Fibroblast of skin of back (primary cell): ENCODE measurements at regions not wholly inside any gene's neighbourhood (a gene's known extent, or its start where the extent isn't known, plus 50 kb on each side); places are given as distances from the start of the nearest gene placed in this dataset.

ENCODE experiments used
- DNase-seq: peaks from one replicate; pipeline ENCODE4 v3.0.0-alpha.2; 2013

DNA sequence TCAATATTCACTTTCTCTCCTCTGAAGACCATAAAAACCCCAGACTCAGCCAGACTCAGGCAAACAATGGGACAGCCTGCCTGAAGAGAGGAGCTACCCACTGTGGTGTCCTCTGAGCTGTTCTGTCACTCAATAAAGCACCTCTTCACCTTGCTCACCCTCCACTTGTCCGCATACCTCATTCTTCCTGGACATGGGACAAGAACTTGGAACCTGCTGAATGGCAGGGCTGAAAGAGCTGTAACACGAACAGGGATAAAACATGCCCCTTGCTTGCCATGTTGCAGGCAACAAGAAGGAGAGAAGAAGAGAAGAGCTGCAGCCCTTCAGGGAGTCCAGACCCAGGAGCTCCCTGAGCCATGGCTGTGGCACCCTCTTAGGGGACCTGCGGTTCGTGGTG lies 86.8 kb upstream of the SEMA6A start:
- DNase-seq, result no peak

DNA sequence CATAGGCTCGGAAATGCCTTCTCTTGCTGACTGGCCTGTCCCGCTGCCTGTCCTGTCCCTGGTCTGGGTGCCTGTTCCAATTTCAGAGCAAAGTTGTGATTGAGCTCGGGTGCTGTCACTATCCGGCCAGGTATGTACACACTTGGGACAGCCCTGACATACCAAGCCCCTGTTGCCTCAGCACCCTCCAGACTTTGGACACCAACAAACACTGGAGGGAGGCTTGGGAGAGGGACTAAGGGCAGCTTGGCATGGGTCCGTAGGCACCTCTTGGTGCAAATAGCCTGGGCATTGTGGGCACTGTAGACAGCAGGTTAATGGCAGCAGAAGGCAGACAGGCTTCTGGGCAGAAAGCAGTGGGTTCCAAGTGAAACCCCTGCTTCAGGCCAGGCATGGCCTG lies 86.3 kb upstream of the SEMA6A start:
- no peak for DNase-seq

DNA sequence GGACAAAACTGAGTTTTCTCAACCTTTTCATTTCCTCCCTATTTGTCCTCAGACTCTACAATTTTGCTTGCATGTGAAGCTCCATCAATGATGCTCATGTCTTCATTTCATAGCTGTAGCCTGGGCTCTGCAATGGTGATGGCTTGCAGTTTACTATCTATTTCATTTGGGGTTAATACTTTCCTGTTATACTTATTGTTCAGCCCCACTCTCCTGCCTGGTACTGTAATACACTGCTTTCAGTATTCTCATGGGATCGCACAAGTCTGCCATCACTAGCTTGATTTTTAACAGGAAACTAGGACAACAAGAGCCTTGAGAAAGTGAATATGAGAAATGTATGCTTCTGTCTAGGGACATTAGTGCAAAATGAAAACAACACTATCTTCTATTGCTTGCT lies 84.2 kb upstream of the SEMA6A start:
- no peak for DNase-seq

DNA sequence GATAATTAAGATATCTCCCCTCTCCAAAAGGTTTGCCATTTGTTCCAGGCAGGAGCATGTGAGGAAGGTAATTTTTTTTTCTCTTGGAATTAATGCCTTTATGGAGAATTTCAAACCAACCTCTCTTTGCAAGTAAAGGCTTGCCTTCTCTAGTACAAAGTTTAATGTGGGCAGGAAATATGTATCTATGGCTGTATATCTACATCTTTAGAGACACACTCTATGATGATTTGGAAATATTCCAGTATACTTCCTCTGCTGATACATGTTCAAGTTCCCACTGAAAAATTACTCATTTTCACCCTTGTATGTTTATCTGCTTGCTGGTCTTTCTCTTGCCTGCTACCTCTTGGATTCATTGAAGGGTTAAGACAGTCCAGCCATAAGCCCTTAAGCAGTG lies 83.5 kb upstream of the SEMA6A start:
- no peak for DNase-seq

GRCh38 chr5:116655431-116655830 lies 80.8 kb upstream of the SEMA6A start:
- DNase-seq, result no peak

DNA sequence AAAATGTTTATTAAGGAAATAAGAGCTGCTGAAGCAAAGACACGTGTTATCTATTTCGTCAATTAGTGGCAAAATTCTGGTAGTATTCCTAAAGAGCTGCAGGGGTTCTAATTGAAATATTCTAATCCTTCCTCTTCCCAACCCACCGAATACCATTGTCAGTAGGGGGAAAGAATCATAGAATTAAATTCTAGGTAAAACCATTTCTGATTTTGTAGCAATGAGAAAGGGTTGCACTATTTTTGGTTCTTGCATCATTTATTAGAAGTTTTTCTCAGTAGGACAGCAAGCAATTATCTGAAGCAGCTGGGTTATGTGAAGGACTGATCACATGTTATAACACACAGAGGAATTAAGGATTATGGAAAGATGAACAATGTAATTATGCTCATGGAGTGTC lies 80.3 kb upstream of the SEMA6A start:
- DNase-seq, result no peak

GRCh38 chr5:116652903-116653302 lies 78.3 kb upstream of the SEMA6A start:
- no peak for DNase-seq

DNA sequence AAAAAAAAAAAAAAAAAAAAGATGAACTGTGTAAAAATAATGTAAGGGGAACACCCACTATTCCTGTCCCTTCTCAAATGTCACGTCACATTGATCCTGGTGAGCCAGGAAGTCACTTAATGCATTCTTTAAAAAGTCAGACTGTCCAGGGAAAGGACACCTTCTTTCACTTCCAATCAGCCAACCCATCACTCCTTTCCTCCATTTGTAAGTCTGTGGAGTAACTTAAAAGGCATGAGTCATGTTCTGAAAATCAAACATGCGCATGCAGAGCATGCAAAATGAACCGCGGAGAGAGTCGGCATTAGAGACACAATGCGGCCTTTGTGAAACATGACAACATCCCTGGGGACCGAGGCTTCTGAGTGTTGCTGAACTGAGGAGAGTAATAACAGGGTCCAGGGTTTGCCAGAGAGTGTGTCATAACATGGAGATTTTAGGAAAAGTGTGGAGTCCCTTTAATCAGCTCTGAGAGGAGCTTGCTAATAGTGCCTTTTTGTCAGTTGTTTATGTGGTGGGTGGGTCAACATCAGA lies 77.6 kb upstream of the SEMA6A start:
- DNase-seq, result peak; percentile 89

- DNase-seq, result no peak
Measured at GRCh38 chr5:116651653-116652052, 77.0 kb upstream of the SEMA6A start.

DNA sequence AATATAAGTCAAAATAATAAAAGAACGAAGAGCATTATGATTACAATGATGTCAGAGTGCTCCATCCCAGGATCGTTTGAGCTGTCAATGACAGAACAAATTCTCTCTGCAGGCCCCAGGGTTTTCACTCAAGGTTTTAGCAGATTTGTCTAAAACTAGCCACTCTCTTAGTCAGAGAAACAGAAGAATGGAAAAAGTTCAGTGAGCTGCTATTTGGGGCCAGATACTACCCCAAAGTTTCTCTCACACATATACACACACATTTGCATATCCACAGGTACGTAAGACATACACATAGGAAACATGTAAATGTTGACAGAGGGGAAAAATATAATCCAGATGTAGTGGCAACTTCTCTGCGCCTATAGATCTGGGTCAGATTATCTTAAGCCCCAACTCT lies 76.3 kb upstream of the SEMA6A start:
- DNase-seq, result no peak

DNA sequence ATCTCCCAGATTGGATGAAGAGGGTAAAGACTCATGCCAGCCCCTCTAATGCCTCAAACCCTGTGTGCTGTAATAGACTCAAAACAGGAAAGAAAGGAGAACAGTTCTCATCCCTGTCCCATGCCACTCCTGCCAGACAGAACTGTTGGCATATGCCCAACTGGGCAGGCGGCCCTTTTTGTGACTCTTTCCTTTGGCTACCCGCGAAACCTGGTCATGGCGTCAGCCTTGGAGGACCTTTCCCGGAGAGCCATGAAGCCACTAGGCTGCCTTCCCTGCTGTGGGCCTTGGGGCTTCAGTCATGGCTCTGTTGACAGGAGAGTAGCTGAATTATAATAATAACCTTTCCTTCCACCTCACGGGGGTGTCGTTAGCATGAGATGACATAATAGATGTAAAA lies 75.9 kb upstream of the SEMA6A start:
- DNase-seq, result no peak

DNA sequence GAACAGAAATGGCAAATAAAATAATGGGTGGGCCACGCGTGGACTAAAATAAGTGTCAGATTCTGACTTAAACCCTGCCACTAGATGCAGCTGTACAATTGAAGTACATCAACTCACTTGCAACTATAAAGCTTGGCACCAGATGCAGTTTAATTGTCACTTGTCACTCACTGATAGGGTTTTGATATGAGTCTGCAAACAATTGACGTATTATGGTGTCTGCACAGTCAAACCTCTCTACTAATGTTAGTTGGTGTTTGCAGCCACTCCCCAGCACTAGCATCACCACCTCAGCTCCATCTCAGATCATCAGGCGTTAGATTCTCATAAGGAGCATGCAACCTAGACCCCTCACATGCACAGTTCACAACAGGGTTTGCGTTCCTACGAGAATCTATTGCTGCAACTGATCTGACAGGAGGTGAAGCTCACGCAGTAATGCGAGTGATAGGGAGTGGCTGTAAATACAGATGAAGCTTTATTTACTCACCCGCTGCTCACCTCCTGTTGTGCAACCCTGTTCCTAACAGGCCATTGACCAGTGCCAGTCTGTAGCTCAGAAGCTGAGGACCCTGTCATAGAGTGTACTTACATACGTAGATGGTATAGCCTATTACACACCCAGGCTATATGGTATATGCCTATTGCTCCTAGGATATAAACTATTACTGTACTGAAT lies 72.1 kb upstream of the SEMA6A start:
- no peak for DNase-seq

- DNase-seq, result no peak
Measured at GRCh38 chr5:116645627-116646026, 71.0 kb upstream of the SEMA6A start.

DNA sequence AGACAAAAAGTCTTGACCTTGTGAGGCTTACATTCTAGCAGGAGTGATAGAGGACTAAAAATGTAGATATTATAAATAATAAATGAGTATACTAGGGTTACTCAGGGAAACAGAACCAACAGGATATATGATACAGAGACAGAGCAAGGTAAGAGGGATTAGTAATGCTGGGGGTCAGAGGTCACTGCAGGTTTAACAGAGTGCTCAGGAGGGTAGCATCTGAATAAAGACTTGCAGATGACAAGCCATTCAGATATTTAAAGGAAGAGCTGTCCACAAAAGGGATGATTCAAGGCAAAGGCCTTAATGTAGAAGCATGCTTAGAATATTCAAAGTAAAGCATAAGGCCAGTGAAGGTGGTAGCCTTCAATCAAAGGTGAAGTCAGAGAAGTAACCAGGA lies 65.6 kb upstream of the SEMA6A start:
- no peak for DNase-seq

GRCh38 chr5:116637149-116637740 lies 62.6 kb upstream of the SEMA6A start:
- DNase-seq, result no peak

DNA sequence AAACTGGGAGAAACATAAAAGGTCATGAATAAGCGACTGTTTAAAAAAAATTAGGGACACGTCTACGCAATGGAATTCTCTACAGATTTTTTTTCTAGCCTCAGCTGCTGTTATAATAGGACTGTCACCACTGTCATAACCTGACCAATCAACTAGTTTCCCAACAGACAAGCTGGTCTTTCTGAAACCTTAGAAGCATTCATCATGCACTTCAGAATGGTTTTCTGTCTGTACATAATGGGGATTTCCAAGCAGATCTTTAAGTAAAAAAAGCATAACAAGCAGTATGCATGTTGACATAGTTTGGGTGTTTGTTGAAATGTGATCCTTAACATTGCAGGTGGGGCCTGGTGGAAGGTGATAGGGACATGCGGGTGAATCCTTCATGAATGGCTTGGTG lies 58.3 kb upstream of the SEMA6A start:
- DNase-seq, result peak; percentile 23

DNA sequence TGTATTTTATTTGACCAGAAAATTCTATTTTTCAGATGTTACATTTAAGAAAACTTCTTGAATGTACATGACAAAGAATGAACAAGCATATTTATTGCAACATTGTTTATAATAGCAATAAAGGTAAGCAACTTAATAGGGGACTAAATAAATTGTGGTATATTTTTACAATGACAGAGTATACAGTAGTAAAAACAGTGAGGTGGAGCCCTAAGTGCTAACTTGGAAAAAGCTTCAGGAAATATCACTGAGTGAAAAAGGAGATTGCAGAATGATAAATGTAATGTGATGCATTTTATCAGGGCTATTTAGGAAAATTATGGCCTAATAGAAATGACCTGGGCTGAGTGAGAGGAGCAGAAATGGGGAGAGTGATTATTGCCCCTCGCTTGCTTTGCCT lies 56.5 kb upstream of the SEMA6A start:
- no peak for DNase-seq

- no peak for DNase-seq
Measured at GRCh38 chr5:116629168-116629567, 54.5 kb upstream of the SEMA6A start.

GRCh38 chr5:116626945-116627679 lies 52.5 kb upstream of the SEMA6A start:
- DNase-seq, result no peak

GRCh38 chr5:116626272-116626723 lies 51.7 kb upstream of the SEMA6A start:
- peak; percentile 55 for DNase-seq
